Vagina (tissue), 2 donors: ENCODE measurements at regions not wholly inside any gene's neighbourhood (a gene's known extent, or its start where the extent isn't known, plus 50 kb on each side); places are given as distances from the start of the nearest gene placed in this dataset.
"Not testable (repeated sequence)": the region's sequence is repeated elsewhere in the genome, so short reads cannot be mapped to it uniquely, and the experiment has no call there.

Experiments used
- DNase-seq, 2 donors: peaks; one replicate each; pipeline ENCODE4 v3.0.0-alpha.2; 2017; ENCODE audit errors: extremely low spot score in 2 of 2
- H3K27ac ChIP-seq: fragments of 200-600 bp; sonication (generic); one replicate; pipeline ENCODE4 v1.5.1; 2019
- H3K27me3 ChIP-seq: fragments of 200-600 bp; sonication (generic); one replicate; pipeline ENCODE4 v1.5.1; 2019
- H3K36me3 ChIP-seq, 2 donors: fragments of 200-600 bp; sonication (generic); one replicate each; pipeline ENCODE4 v1.5.1; 2017 to 2019
- H3K4me1 ChIP-seq: fragments of 200-600 bp; sonication (generic); one replicate; pipeline ENCODE4 v1.5.1; 2019
- H3K4me3 ChIP-seq, 2 donors: fragments of 200-600 bp; sonication (generic); 1 replicate in 1 of 2; 2 replicates in 1 of 2; pipeline ENCODE4 v1.5.1; 2016 to 2019
- H3K9me3 ChIP-seq: fragments of 200-600 bp; sonication (generic); one replicate; pipeline ENCODE4 v1.5.1; 2019
- CTCF ChIP-seq, 3 experiments: fragments of 450-650 bp in 2 of 3; fragments of 200-600 bp in 1 of 3; sonication (generic) in 1 of 3; IDR thresholded peaks; one replicate each; pipeline ENCODE4 v1.5.1; 2017 to 2019; ENCODE audit warnings: antibody characterized with exemption in 3 of 3, mild to moderate bottlenecking in 2 of 3, moderate library complexity in 2 of 3
- POLR2A ChIP-seq, 2 donors: fragments of 450-650 bp; IDR thresholded peaks; one replicate each; pipeline ENCODE4 v1.6.1; 2017; ENCODE audit warnings: antibody characterized with exemption in 2 of 2, mild to moderate bottlenecking in 2 of 2, moderate library complexity in 2 of 2
- POLR2AphosphoS5 ChIP-seq, 2 donors: sonication (generic); formaldehyde crosslinking; IDR thresholded peaks; one replicate each; pipeline ENCODE4 v1.9.0; 2017; ENCODE audit warnings: antibody characterized with exemption in 2 of 2, mild to moderate bottlenecking in 2 of 2, low read depth in 1 of 2; ENCODE audit not compliant: insufficient read depth in 1 of 2
- intact Hi-C: fragments of 100-400 bp; cut with DNase I; formaldehyde crosslinking; loops from one replicate; pipeline ENCODE4 v1.15.1; 2023

GRCh38 chr1:195851016-195851601, 757.1 kb downstream of the KCNT2 start:
- Histone ChIP-seq H3K27ac (no peak overlapping the region), H3K4me1 (no peaks in the 10 kb centered on the region), H3K27me3 (no peaks in the 10 kb centered on the region), H3K36me3 (no peaks in the 10 kb centered on the region), H3K9me3 (no peaks in the 10 kb centered on the region), H3K4me3 (no peak overlapping the region)
- no peak for TF ChIP-seq POLR2AphosphoS5 (IDR thresholded peaks at IDR 0.05; ENCODE audit: insufficient read depth in 1 of 2, low read depth in 1 of 2)
- no peak for TF ChIP-seq CTCF (IDR thresholded peaks at IDR 0.05)
- TF ChIP-seq POLR2A (IDR thresholded peaks at IDR 0.05): no peak
- intact Hi-C loops: no loop called here
- DNase-seq: no peak

GRCh38 chr1:195849180-195849579, 759.1 kb downstream of the KCNT2 start:
- Histone ChIP-seq H3K27me3 (no peaks in the 10 kb centered on the region), H3K4me3 (no peak overlapping the region), H3K27ac (no peak overlapping the region), H3K36me3 (no peaks in the 10 kb centered on the region), H3K4me1 (no peaks in the 10 kb centered on the region), H3K9me3 (no peaks in the 10 kb centered on the region)
- no peak for TF ChIP-seq POLR2A (IDR thresholded peaks at IDR 0.05)
- no peak for TF ChIP-seq POLR2AphosphoS5 (IDR thresholded peaks at IDR 0.05; ENCODE audit: insufficient read depth in 1 of 2, low read depth in 1 of 2)
- no peak for TF ChIP-seq CTCF (IDR thresholded peaks at IDR 0.05)
- DNase-seq: no peak
- intact Hi-C loops: no loop called here

GRCh38 chr1:195847957-195848875, 760.0 kb downstream of the KCNT2 start:
- H3K4me3 ChIP-seq, H3K27ac ChIP-seq, H3K27me3 ChIP-seq, H3K36me3 ChIP-seq, intact Hi-C loops, H3K9me3 ChIP-seq, DNase-seq, H3K4me1 ChIP-seq: not testable (repeated sequence)

- no peak for TF ChIP-seq CTCF (IDR thresholded peaks at IDR 0.05)
- no peak for TF ChIP-seq POLR2A (IDR thresholded peaks at IDR 0.05)
- no peak for TF ChIP-seq POLR2AphosphoS5 (IDR thresholded peaks at IDR 0.05; ENCODE audit: insufficient read depth in 1 of 2, low read depth in 1 of 2)
Observed at GRCh38 chr1:195831789-195832188, 776.5 kb downstream of the KCNT2 start.

GRCh38 chr1:195828325-195828724, 779.9 kb downstream of the KCNT2 start:
- Histone ChIP-seq H3K27me3 (no peaks in the 10 kb centered on the region), H3K27ac (no peak overlapping the region), H3K36me3 (no peaks in the 10 kb centered on the region), H3K4me1 (no peaks in the 10 kb centered on the region), H3K4me3 (no peak overlapping the region), H3K9me3 (no peaks in the 10 kb centered on the region)
- no peak for DNase-seq
- TF ChIP-seq POLR2AphosphoS5 (IDR thresholded peaks at IDR 0.05; ENCODE audit: insufficient read depth in 1 of 2, low read depth in 1 of 2): no peak
- TF ChIP-seq CTCF (IDR thresholded peaks at IDR 0.05): no peak
- TF ChIP-seq POLR2A (IDR thresholded peaks at IDR 0.05): no peak
- intact Hi-C loops: no loop called here

More at GRCh38 chr1:195831789-195832188, 776.5 kb downstream of the KCNT2 start:
- Histone ChIP-seq H3K27me3 (no peaks in the 10 kb centered on the region), H3K9me3 (no peaks in the 10 kb centered on the region), H3K4me1 (no peaks in the 10 kb centered on the region), H3K27ac (no peak overlapping the region), H3K36me3 (no peaks in the 10 kb centered on the region), H3K4me3 (no peak overlapping the region)
- DNase-seq: no peak
- intact Hi-C loops: no loop called here
